ENCODE measurements at regions not wholly inside any gene's neighbourhood (a gene's known extent, or its start where the extent isn't known, plus 50 kb on each side); places are given as distances from the start of the nearest gene placed in this dataset.

GRCh38 chr2:147657086-147658000 lies 187.5 kb upstream of the ACVR2A start (continued):
- no peak for TF ChIP-seq REST (IDR thresholded peaks at IDR 0.05; ENCODE audit: unreplicated experiment)

GRCh38 chr2:147649998-147650397 lies 194.8 kb upstream of the ACVR2A start:
- Mint-ChIP-seq H3K9me3 (no peaks in the 10 kb centered on the region), H3K4me3 (no peak overlapping the region), H3K4me1 (peaks cover 31% of the 10 kb centered on the region), H3K36me3 (ENCODE audit: low read depth) (no peaks in the 10 kb centered on the region), H3K27ac (no peak overlapping the region), H3K27me3 (ENCODE audit: insufficient read depth, low read depth, poor library complexity) (no peaks in the 10 kb centered on the region)
- ATAC-seq (no peak), DNase-seq (ENCODE audit: low spot score) (no peak)
- H3F3A ChIP-seq (replicated peaks; ENCODE audit: low read depth), result 0 out of 2 replicates have a peak, but pooled peaks cover 2% of the 10 kb centered on the region
- no peak overlapping the region for H3K4me3 ChIP-seq
- H4K20me1 ChIP-seq (replicated peaks; ENCODE audit: insufficient read depth), result no peaks in the 10 kb centered on the region
- H3K4me2 ChIP-seq, result no peak overlapping the region
- peaks cover 5% of the 10 kb centered on the region; the same call in 1 of the 2 replicates for H3K9me2 ChIP-seq (ENCODE audit: insufficient read depth)
- no peaks in the 10 kb centered on the region for H3K79me2 ChIP-seq (replicated peaks; ENCODE audit: insufficient read depth)
- peak overlapping the region; percentile 88 for H2AFZ ChIP-seq
- no peaks in the 10 kb centered on the region for H3K27me3 ChIP-seq (ENCODE audit: insufficient read depth)
- H3K4me1 ChIP-seq (ENCODE audit: insufficient read depth), result peaks cover 35% of the 10 kb centered on the region
- H3K36me3 ChIP-seq (ENCODE audit: insufficient read depth), result no peaks in the 10 kb centered on the region
- H3K27ac ChIP-seq (ENCODE audit: low read depth), result no peak overlapping the region
- no peak for TF ChIP-seq ZNF114 (CRISPR knock-in tag; IDR thresholded peaks at IDR 0.05)
- no peak for TF ChIP-seq STAT1 (IDR thresholded peaks at IDR 0.05; ENCODE audit: unreplicated experiment)
- TF ChIP-seq, protein P1, sequence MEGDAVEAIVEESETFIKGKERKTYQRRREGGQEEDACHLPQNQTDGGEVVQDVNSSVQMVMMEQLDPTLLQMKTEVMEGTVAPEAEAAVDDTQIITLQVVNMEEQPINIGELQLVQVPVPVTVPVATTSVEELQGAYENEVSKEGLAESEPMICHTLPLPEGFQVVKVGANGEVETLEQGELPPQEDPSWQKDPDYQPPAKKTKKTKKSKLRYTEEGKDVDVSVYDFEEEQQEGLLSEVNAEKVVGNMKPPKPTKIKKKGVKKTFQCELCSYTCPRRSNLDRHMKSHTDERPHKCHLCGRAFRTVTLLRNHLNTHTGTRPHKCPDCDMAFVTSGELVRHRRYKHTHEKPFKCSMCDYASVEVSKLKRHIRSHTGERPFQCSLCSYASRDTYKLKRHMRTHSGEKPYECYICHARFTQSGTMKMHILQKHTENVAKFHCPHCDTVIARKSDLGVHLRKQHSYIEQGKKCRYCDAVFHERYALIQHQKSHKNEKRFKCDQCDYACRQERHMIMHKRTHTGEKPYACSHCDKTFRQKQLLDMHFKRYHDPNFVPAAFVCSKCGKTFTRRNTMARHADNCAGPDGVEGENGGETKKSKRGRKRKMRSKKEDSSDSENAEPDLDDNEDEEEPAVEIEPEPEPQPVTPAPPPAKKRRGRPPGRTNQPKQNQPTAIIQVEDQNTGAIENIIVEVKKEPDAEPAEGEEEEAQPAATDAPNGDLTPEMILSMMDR (conservative IDR thresholded peaks at IDR 0.05; ENCODE audit: low read depth in 2 of 2), result no peak
- TF ChIP-seq ZNF462 (CRISPR knock-in tag; IDR thresholded peaks at IDR 0.05), result no peak
- TF ChIP-seq POLR2AphosphoS5 (IDR thresholded peaks at IDR 0.05; ENCODE audit: low read depth), result no peak
- TF ChIP-seq EZH2 (IDR thresholded peaks at IDR 0.05; ENCODE audit: low read depth, unreplicated experiment), result no peak
- TF ChIP-seq ZNF331 (CRISPR knock-in tag; IDR thresholded peaks at IDR 0.05; ENCODE audit: low read depth), result no peak
- no peak for TF ChIP-seq NANOG (IDR thresholded peaks at IDR 0.05; ENCODE audit: borderline replicate concordance)
- TF ChIP-seq, protein P2, sequence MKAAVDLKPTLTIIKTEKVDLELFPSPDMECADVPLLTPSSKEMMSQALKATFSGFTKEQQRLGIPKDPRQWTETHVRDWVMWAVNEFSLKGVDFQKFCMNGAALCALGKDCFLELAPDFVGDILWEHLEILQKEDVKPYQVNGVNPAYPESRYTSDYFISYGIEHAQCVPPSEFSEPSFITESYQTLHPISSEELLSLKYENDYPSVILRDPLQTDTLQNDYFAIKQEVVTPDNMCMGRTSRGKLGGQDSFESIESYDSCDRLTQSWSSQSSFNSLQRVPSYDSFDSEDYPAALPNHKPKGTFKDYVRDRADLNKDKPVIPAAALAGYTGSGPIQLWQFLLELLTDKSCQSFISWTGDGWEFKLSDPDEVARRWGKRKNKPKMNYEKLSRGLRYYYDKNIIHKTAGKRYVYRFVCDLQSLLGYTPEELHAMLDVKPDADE (IDR thresholded peaks at IDR 0.05), result no peak
- no peak for TF ChIP-seq EZH2phosphoT487 (IDR thresholded peaks at IDR 0.05; ENCODE audit: unreplicated experiment)
- no peak for TF ChIP-seq CREB1 (CRISPR knock-in tag; IDR thresholded peaks at IDR 0.05; ENCODE audit: low read depth)

Data from GM23338 (cell line).